ENCODE measurements at regions not wholly inside any gene's neighbourhood (a gene's known extent, or its start where the extent isn't known, plus 50 kb on each side); places are given as distances from the start of the nearest gene placed in this dataset.
A peak's percentile ranks its signal among the peaks of the same experiment; 100 is the strongest.
"Not testable (repeated sequence)": the region's sequence is repeated elsewhere in the genome, so short reads cannot be mapped to it uniquely, and the experiment has no call there.

- H3K36me3 Mint-ChIP-seq = no peaks in the 10 kb centered on the region
- no peaks in the 10 kb centered on the region for H3K27me3 Mint-ChIP-seq
- H3K4me3 Mint-ChIP-seq = no peak overlapping the region
- H3K9me3 Mint-ChIP-seq = peaks cover 1 to 8% (median 4%) of the 10 kb centered on the region in 3 donors
- no peaks in the 10 kb centered on the region for H3K4me1 Mint-ChIP-seq
- H3K27ac Mint-ChIP-seq = no peak overlapping the region
Observed at GRCh38 chr2:122795763-122796162, 1040.3 kb downstream of the TSN start.

- H3K27me3 Mint-ChIP-seq = no peaks in the 10 kb centered on the region
- H3K36me3 Mint-ChIP-seq = no peaks in the 10 kb centered on the region
- no peak overlapping the region for H3K4me3 Mint-ChIP-seq
- peaks cover 1 to 3% (median 3%) of the 10 kb centered on the region in 3 donors for H3K9me3 Mint-ChIP-seq
- no peaks in the 10 kb centered on the region for H3K4me1 Mint-ChIP-seq
- no peak overlapping the region for H3K27ac Mint-ChIP-seq
Observed at GRCh38 chr2:122799391-122799790, 1043.9 kb downstream of the TSN start.

DNA sequence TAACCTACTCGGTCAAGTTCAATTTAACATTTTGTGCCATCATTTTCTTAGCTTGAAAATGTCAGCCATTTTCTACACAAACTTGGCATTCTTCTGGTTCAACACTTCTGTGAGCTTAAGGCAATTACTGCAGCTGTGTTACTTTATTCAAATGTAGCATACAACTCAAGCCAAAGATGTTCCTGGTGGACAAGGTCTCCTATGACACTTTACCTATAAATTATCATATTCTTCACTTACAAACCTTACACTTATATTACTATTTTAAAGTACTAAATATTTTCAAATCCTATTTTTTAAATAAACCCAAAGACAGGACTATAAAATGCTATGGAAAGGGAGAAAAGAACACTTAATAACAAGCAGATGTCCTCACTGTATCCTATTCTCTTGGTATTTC lies 1045.3 kb downstream of the TSN start:
- Mint-ChIP-seq H3K9me3 (peaks cover 0 to 6% (median 1%) of the 10 kb centered on the region in 3 donors), H3K4me1 (no peaks in the 10 kb centered on the region), H3K36me3 (peaks cover 1% of the 10 kb centered on the region), H3K27me3 (no peaks in the 10 kb centered on the region), H3K4me3 (no peak overlapping the region), H3K27ac (no peak overlapping the region)

GRCh38 chr2:122804494-122804893 lies 1049.0 kb downstream of the TSN start:
- H3K27me3 Mint-ChIP-seq = no peaks in the 10 kb centered on the region
- no peaks in the 10 kb centered on the region for H3K4me1 Mint-ChIP-seq
- H3K36me3 Mint-ChIP-seq = peaks cover 1% of the 10 kb centered on the region
- peaks cover 1 to 4% (median 3%) of the 10 kb centered on the region in 3 donors for H3K9me3 Mint-ChIP-seq
- no peak overlapping the region for H3K4me3 Mint-ChIP-seq
- no peak overlapping the region for H3K27ac Mint-ChIP-seq

DNA sequence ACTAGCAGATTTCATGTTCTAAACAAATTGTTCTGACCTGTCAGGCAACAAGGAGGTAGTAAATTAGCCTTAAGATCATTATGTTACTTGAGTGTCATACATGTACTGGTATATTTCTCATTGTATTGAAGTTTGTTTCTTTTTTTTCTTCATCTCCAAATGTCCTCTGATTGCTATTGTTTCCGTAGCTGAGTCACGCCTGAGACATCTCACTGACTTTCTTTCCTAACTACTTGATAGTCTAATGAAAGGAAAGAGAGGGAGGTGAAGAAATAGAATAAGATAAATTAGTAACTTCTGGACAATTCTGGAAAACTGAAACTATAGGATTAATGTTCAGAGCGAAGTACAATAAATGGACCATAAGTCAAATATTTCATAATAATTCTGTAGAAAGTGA lies 1049.9 kb downstream of the TSN start:
- H3K27me3 Mint-ChIP-seq = no peaks in the 10 kb centered on the region
- no peak overlapping the region for H3K4me3 Mint-ChIP-seq
- no peaks in the 10 kb centered on the region for H3K4me1 Mint-ChIP-seq
- no peak overlapping the region for H3K27ac Mint-ChIP-seq
- peaks cover 1 to 5% (median 4%) of the 10 kb centered on the region in 3 donors for H3K9me3 Mint-ChIP-seq
- H3K36me3 Mint-ChIP-seq = peaks cover 1% of the 10 kb centered on the region

DNA sequence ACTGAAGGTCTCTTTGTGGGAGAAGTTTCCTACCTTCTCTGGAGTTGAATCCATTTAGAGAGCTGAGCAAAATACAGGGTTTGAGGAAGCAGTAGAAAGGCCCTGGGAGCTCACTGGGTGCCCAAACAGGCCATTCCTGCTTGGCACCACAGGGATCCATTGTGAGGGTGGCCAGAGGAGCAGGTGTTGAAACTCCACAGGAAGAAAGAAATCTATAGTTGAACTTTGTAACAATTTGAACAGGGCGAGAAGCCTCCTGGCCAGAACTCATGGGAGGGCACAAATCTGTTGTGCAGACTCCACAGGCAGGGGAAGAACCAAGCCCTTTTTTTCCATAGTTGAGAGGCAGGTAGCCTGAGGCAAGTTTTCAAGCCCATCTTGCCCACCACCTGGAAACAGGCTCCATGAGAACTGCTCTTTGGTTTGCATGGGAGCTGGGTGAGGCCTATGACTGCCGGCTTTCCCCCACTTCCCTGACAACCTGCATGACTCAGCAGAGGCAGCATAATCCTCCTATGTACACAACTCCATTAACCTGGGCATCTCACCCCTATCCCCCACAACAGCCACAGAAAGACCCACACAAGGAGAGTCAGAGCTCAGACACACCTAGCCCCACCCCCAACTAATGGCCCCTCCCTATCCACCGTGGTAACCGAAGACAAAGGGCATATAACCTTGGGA lies 1053.0 kb downstream of the TSN start:
- no peaks in the 10 kb centered on the region for H3K27me3 Mint-ChIP-seq
- peak overlapping the region in 1 of 4 donors; percentile 51 for H3K4me3 Mint-ChIP-seq
- no peak overlapping the region for H3K27ac Mint-ChIP-seq
- H3K4me1 Mint-ChIP-seq = no peaks in the 10 kb centered on the region
- peaks cover 1% of the 10 kb centered on the region for H3K36me3 Mint-ChIP-seq
- peaks cover 0 to 23% (median 4%) of the 10 kb centered on the region in 3 donors for H3K9me3 Mint-ChIP-seq

DNA sequence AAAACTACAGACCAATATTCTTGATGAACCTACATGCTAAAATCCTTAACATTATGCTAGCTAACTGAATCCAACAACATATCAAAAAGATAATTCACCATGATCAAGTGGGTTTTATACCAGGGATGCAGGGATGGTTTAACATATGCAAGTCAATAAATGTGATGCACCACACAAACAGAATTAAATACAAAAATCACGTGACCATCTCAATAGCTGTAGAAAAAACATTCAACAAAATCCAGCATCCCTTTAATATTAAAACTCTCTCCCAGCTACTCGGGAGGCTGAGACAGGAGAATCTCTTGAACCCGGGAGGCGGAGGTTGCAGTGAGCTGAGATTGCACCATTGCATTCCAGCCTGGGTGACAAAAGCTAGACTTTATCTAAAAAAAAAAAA lies 1056.8 kb downstream of the TSN start:
- H3K27ac Mint-ChIP-seq, H3K4me1 Mint-ChIP-seq, H3K36me3 Mint-ChIP-seq, H3K4me3 Mint-ChIP-seq, H3K27me3 Mint-ChIP-seq: not testable (repeated sequence)
- H3K9me3 Mint-ChIP-seq = peaks cover 2 to 26% (median 2%) of the 10 kb centered on the region in 3 donors

GRCh38 chr2:122815120-122815519 lies 1059.7 kb downstream of the TSN start:
- Mint-ChIP-seq H3K9me3 (peaks cover 0 to 25% (median 2%) of the 10 kb centered on the region in 3 donors), H3K27me3 (no peaks in the 10 kb centered on the region)

GRCh38 chr2:122816803-122817202 lies 1061.4 kb downstream of the TSN start:
- no peaks in the 10 kb centered on the region for H3K36me3 Mint-ChIP-seq
- H3K4me3 Mint-ChIP-seq = no peak overlapping the region
- H3K27ac Mint-ChIP-seq = no peak overlapping the region
- H3K27me3 Mint-ChIP-seq = no peaks in the 10 kb centered on the region
- H3K4me1 Mint-ChIP-seq = no peaks in the 10 kb centered on the region
- H3K9me3 Mint-ChIP-seq = peaks cover 0 to 14% (median 3%) of the 10 kb centered on the region in 3 donors

More at GRCh38 chr2:122815120-122815519, 1059.7 kb downstream of the TSN start:
- no peak overlapping the region for H3K27ac Mint-ChIP-seq
- no peaks in the 10 kb centered on the region for H3K4me1 Mint-ChIP-seq
- H3K4me3 Mint-ChIP-seq = no peak overlapping the region
- no peaks in the 10 kb centered on the region for H3K36me3 Mint-ChIP-seq

- peak overlapping the region in 1 of 3 donors; percentile 3 for H3K27ac Mint-ChIP-seq
- no peak overlapping the region for H3K4me3 Mint-ChIP-seq
- H3K36me3 Mint-ChIP-seq = no peaks in the 10 kb centered on the region
- no peaks in the 10 kb centered on the region for H3K27me3 Mint-ChIP-seq
- no peaks in the 10 kb centered on the region for H3K4me1 Mint-ChIP-seq
- H3K9me3 Mint-ChIP-seq = peaks cover 0 to 8% (median 3%) of the 10 kb centered on the region in 3 donors
Observed at GRCh38 chr2:122822319-122822718, 1066.9 kb downstream of the TSN start.

- Mint-ChIP-seq H3K4me3 (no peak overlapping the region), H3K27ac (no peak overlapping the region), H3K36me3 (no peaks in the 10 kb centered on the region), H3K4me1 (no peaks in the 10 kb centered on the region), H3K27me3 (no peaks in the 10 kb centered on the region), H3K9me3 (peaks cover 2 to 15% (median 8%) of the 10 kb centered on the region in 3 donors)
Observed at GRCh38 chr2:122830157-122830556, 1074.7 kb downstream of the TSN start.

GRCh38 chr2:122831649-122832048 lies 1076.2 kb downstream of the TSN start:
- no peaks in the 10 kb centered on the region for H3K4me1 Mint-ChIP-seq
- H3K27me3 Mint-ChIP-seq = no peaks in the 10 kb centered on the region
- H3K27ac Mint-ChIP-seq = no peak overlapping the region
- H3K36me3 Mint-ChIP-seq = no peaks in the 10 kb centered on the region
- no peak overlapping the region for H3K4me3 Mint-ChIP-seq
- H3K9me3 Mint-ChIP-seq = peaks cover 2 to 15% (median 6%) of the 10 kb centered on the region in 3 donors

DNA sequence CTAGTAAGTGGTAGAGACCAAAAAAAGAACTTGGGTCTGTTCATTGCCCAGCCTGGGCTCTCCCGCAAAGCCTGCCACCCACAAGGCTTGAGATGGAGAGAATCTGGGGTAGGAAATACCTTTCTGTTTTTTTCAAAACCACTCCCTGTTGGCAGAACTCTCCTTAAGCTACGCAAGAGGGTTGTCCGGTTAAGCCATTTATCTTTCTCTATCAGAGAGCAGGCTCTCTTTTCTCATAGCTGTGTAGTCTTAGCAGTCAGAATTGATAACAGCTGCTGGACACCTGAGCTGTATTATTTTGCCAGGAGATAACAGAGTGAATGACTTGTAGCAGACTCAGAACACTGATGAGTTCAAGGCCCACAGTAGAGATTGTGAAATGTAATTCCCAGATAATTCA lies 1088.1 kb downstream of the TSN start:
- Mint-ChIP-seq H3K4me1 (no peaks in the 10 kb centered on the region), H3K27me3 (no peaks in the 10 kb centered on the region), H3K9me3 (peaks cover 0 to 4% (median 0%) of the 10 kb centered on the region in 3 donors), H3K27ac (no peak overlapping the region), H3K36me3 (no peaks in the 10 kb centered on the region), H3K4me3 (no peak overlapping the region)

GRCh38 chr2:122851161-122851560 lies 1095.7 kb downstream of the TSN start:
- Mint-ChIP-seq H3K36me3 (no peaks in the 10 kb centered on the region), H3K27ac (no peak overlapping the region), H3K4me3 (no peak overlapping the region), H3K9me3 (peaks cover 4 to 6% (median 5%) of the 10 kb centered on the region in 3 donors), H3K4me1 (no peaks in the 10 kb centered on the region), H3K27me3 (no peaks in the 10 kb centered on the region)

DNA sequence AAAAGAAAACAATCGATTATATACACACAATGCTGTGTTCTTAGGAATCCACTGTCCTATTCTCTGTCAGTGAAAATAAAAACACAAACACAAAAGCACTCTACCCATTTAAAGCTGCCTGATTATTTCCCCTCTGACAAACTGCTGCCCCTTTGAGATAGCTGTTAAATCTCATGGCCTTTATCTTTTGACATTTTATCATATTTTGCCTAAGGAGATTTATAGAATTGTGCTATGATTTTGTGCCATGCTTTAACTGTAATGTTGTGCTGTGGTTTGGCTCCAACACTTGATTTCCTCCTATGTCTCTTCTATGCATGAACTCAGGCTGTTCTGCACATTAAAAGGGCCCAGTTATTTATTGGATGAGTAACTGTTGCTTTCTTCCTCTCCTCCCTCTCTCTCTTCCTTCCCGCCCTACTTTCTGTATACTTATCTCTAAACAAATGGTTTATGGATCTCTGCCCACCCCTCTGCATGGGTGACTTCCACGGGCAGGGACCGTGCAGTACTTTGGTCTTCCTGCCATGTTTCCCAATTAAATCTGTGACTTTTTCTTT lies 1096.6 kb downstream of the TSN start:
- H3K9me3 Mint-ChIP-seq = peaks cover 4 to 6% (median 5%) of the 10 kb centered on the region in 3 donors
- no peak overlapping the region for H3K4me3 Mint-ChIP-seq
- no peaks in the 10 kb centered on the region for H3K27me3 Mint-ChIP-seq
- H3K27ac Mint-ChIP-seq = no peak overlapping the region
- H3K36me3 Mint-ChIP-seq = no peaks in the 10 kb centered on the region
- no peaks in the 10 kb centered on the region for H3K4me1 Mint-ChIP-seq

DNA sequence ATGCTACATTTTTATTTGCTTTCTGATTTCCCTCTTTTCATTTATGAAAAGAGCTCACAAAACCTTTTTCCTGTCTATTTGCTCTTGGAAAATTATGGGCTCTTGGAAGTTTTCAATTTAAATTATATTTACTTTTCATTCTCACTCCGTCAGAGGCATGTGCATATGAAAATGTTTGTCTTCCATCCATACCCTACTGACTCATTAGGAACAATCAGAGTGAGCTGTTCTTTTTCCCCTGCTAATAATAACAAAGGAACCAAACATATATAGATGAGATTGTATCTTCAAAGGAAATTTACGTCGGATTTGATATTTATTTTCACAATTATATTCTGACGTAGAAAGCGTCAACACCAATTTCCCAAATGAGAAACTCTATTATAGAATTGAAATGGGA lies 1101.2 kb downstream of the TSN start:
- Mint-ChIP-seq H3K9me3 (peaks cover 4 to 10% (median 8%) of the 10 kb centered on the region in 3 donors), H3K4me3 (no peak overlapping the region)

More for the DNA sequence above, 1101.2 kb downstream of the TSN start:
- Mint-ChIP-seq H3K27ac (no peak overlapping the region), H3K36me3 (no peaks in the 10 kb centered on the region), H3K27me3 (no peaks in the 10 kb centered on the region), H3K4me1 (no peaks in the 10 kb centered on the region)
